PC-9 (cell line): ENCODE measurements at regions not wholly inside any gene's neighbourhood (a gene's known extent, or its start where the extent isn't known, plus 50 kb on each side); places are given as distances from the start of the nearest gene placed in this dataset.

Experiments used
- BruUV-seq: library from RNA; stranded (reverse); fragments of 400-500 nt; replicated peaks from 2 replicates; lab custom pipeline; 2021; lab: Mats Ljungman, UMichigan
- CTCF ChIA-PET: fragments of 300-600 bp; sonication (Branson Sonifier 250); formaldehyde crosslinking; loops from one replicate; lab custom pipeline; 2022; ENCODE audit warnings: antibody characterized with exemption; lab: Charles Lee
- POLR2A ChIA-PET: fragments of 300-600 bp; sonication (Branson Sonifier 250); formaldehyde crosslinking; loops from one replicate; lab custom pipeline; 2022; ENCODE audit warnings: antibody characterized with exemption; ENCODE audit not compliant: unreplicated experiment; lab: Charles Lee
- DNase-seq, 2 experiments: peaks; one replicate each; pipeline versions ENCODE4 v3.0.0 to v3.0.0-alpha.2; 2015 to 2022; ENCODE audit warnings: mixed read lengths in 1 of 2
- H2AFZ ChIP-seq: fragments of 200-600 bp; sonication (generic); 2 replicates; pipeline ENCODE4 v1.8.1; 2017; ENCODE audit warnings: antibody characterized with exemption
- H3F3A ChIP-seq: fragments of 200-600 bp; sonication (generic); 2 replicates; pipeline ENCODE4 v1.8.1; 2017; ENCODE audit warnings: antibody characterized with exemption, mild to moderate bottlenecking, low read depth; ENCODE audit not compliant: insufficient read depth
- H3K27ac ChIP-seq: fragments of 200-600 bp; sonication (generic); 2 replicates; pipeline ENCODE4 v1.6.1; 2016; ENCODE audit warnings: mixed run types
- H3K27me3 ChIP-seq: fragments of 200-600 bp; sonication (generic); 2 replicates; pipeline ENCODE4 v1.6.1; 2016; ENCODE audit warnings: low read depth, mixed run types; ENCODE audit not compliant: insufficient read depth
- H3K36me3 ChIP-seq: fragments of 200-600 bp; sonication (generic); 2 replicates; pipeline ENCODE4 v1.6.1; 2016; ENCODE audit warnings: low read depth, mixed run types
- H3K4me1 ChIP-seq: fragments of 200-600 bp; sonication (generic); replicated peaks from 2 replicates; pipeline ENCODE4 v1.6.1; 2016; ENCODE audit warnings: mixed run types; ENCODE audit not compliant: insufficient read depth
- H3K4me2 ChIP-seq: fragments of 200-600 bp; sonication (generic); 2 replicates; pipeline ENCODE4 v1.6.1; 2017; ENCODE audit warnings: mixed run types
- H3K4me3 ChIP-seq: fragments of 200-600 bp; sonication (generic); 2 replicates; pipeline ENCODE4 v1.6.1; 2016; ENCODE audit warnings: mixed run types
- H3K79me2 ChIP-seq: fragments of 200-600 bp; sonication (generic); 2 replicates; pipeline ENCODE4 v1.6.1; 2017; ENCODE audit warnings: low read depth, mixed run types
- H3K9me2 ChIP-seq: fragments of 200-600 bp; sonication (generic); 2 replicates; pipeline ENCODE4 v1.8.1; 2017; ENCODE audit warnings: mild to moderate bottlenecking; ENCODE audit not compliant: insufficient read depth
- H3K9me3 ChIP-seq: fragments of 200-600 bp; sonication (generic); 2 replicates; pipeline ENCODE4 v1.8.1; 2016; ENCODE audit warnings: low read depth; ENCODE audit not compliant: insufficient read depth
- H4K20me1 ChIP-seq: fragments of 200-600 bp; sonication (generic); 2 replicates; pipeline ENCODE4 v1.8.1; 2017; ENCODE audit not compliant: insufficient read depth
- EZH2 ChIP-seq: fragments of 200-600 bp; sonication (generic); IDR thresholded peaks from 2 replicates; pipeline ENCODE4 v1.8.0; 2017; ENCODE audit warnings: antibody characterized with exemption, low read depth
- intact Hi-C: fragments of 100-400 bp; cut with micrococcal nuclease; formaldehyde crosslinking; loops from one replicate; pipeline ENCODE4 v1.10.0; 2022; ENCODE audit not compliant: unreplicated experiment
- TF ChIP-seq, protein P1 (sequence below): fragments of 200-600 bp; sonication (generic); conservative IDR thresholded peaks from 2 replicates; pipeline ENCODE4 v1.6.1; 2017; ENCODE audit warnings: mixed run types, antibody characterized with exemption, mild to moderate bottlenecking, moderate library complexity

GRCh38 chr16:7077636-7078035, 255.0 kb upstream of the RBFOX1 start:
- no peaks in the 10 kb centered on the region for H3K36me3 ChIP-seq
- no TSS peak for BruUV-seq
- ChIA-PET POLR2A (no interaction called here), CTCF (no interaction called here)
- peaks cover 6% of the 10 kb centered on the region; the same call in 1 of the 2 replicates for H3K27me3 ChIP-seq
- DNase-seq = no peak
- no peaks in the 10 kb centered on the region for H3K9me3 ChIP-seq
- no peaks in the 10 kb centered on the region for H3F3A ChIP-seq
- H3K9me2 ChIP-seq = no peaks in the 10 kb centered on the region
- no peak overlapping the region for H3K4me2 ChIP-seq
- no peaks in the 10 kb centered on the region for H3K4me1 ChIP-seq
- no peaks in the 10 kb centered on the region for H4K20me1 ChIP-seq
- H2AFZ ChIP-seq = no peak overlapping the region
- H3K4me3 ChIP-seq = no peak overlapping the region
- H3K27ac ChIP-seq = no peak overlapping the region
- no peaks in the 10 kb centered on the region for H3K79me2 ChIP-seq
- no peak for TF ChIP-seq EZH2
- TF ChIP-seq, protein P1, sequence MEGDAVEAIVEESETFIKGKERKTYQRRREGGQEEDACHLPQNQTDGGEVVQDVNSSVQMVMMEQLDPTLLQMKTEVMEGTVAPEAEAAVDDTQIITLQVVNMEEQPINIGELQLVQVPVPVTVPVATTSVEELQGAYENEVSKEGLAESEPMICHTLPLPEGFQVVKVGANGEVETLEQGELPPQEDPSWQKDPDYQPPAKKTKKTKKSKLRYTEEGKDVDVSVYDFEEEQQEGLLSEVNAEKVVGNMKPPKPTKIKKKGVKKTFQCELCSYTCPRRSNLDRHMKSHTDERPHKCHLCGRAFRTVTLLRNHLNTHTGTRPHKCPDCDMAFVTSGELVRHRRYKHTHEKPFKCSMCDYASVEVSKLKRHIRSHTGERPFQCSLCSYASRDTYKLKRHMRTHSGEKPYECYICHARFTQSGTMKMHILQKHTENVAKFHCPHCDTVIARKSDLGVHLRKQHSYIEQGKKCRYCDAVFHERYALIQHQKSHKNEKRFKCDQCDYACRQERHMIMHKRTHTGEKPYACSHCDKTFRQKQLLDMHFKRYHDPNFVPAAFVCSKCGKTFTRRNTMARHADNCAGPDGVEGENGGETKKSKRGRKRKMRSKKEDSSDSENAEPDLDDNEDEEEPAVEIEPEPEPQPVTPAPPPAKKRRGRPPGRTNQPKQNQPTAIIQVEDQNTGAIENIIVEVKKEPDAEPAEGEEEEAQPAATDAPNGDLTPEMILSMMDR = no peak
- intact Hi-C loops = no loop called here

DNA sequence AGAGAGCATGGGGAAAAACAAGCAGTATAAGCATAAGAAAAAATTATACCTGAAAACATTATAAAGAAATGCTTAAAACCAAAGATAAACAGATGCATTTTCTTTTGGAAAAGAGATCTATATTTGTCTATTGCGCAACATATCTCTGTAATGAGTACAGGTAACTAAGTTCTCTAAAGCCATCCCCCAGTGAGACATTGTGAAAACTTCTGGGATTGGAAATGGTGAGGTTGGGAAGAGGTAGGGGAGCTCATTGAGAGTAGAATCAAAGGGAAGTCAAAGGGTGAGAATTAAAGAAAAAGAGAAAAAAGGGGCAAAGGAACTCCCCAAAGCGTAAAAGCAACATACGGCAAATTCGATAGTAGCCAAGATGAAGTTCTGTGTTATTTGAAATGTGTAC, 257.9 kb upstream of the RBFOX1 start:
- H2AFZ ChIP-seq = no peak overlapping the region
- ChIA-PET CTCF (no interaction called here), POLR2A (no interaction called here)
- TF ChIP-seq, protein P1 = no peak
- no peak for TF ChIP-seq EZH2
- no peaks in the 10 kb centered on the region for H3F3A ChIP-seq
- H3K4me3 ChIP-seq = no peak overlapping the region
- no peak overlapping the region for H3K4me2 ChIP-seq
- no peak overlapping the region for H3K27ac ChIP-seq
- H3K9me2 ChIP-seq = no peaks in the 10 kb centered on the region
- BruUV-seq = no TSS peak
- H3K4me1 ChIP-seq = no peaks in the 10 kb centered on the region
- no peaks in the 10 kb centered on the region for H3K9me3 ChIP-seq
- no peaks in the 10 kb centered on the region for H3K79me2 ChIP-seq
- H3K36me3 ChIP-seq = no peaks in the 10 kb centered on the region
- intact Hi-C loops = no loop called here
- H4K20me1 ChIP-seq = no peaks in the 10 kb centered on the region
- no peak for DNase-seq
- peaks cover 11% of the 10 kb centered on the region; the same call in 1 of the 2 replicates for H3K27me3 ChIP-seq

GRCh38 chr16:7057458-7057857, 275.2 kb upstream of the RBFOX1 start:
- Histone ChIP-seq H3K27me3 (no peaks in the 10 kb centered on the region), H3K36me3 (no peaks in the 10 kb centered on the region), H4K20me1 (no peaks in the 10 kb centered on the region), H3K9me2 (no peaks in the 10 kb centered on the region), H3K9me3 (no peaks in the 10 kb centered on the region), H3K4me3 (no peak overlapping the region), H3K4me2 (no peak overlapping the region), H3K27ac (no peak overlapping the region), H3F3A (no peaks in the 10 kb centered on the region), H3K4me1 (no peaks in the 10 kb centered on the region), H2AFZ (no peak overlapping the region), H3K79me2 (no peaks in the 10 kb centered on the region)
- no peak for DNase-seq
- BruUV-seq = no TSS peak
- POLR2A ChIA-PET = no interaction called here
- no peak for TF ChIP-seq EZH2
- TF ChIP-seq, protein P1 = no peak
- intact Hi-C loops = no loop called here
- CTCF ChIA-PET = no interaction called here
